HG02759 (cell line): ENCODE measurements at regions not wholly inside any gene's neighbourhood (a gene's known extent, or its start where the extent isn't known, plus 50 kb on each side); places are given as distances from the start of the nearest gene placed in this dataset.

Source experiments
- ATAC-seq: cut with Tn5 transposase; IDR thresholded peaks from one replicate; pipeline ENCODE4 v1.9.1; 2021; ENCODE audit warnings: mild to moderate bottlenecking, moderate library complexity; ENCODE audit not compliant: unreplicated experiment

- ATAC-seq, result no peak
These were observed 316.6 kb upstream of the CHST9 start for GRCh38 chr18:27501671-27502070.

GRCh38 chr18:27500531-27500930 lies 315.4 kb upstream of the CHST9 start:
- no peak for ATAC-seq

GRCh38 chr18:27497246-27497645 lies 312.1 kb upstream of the CHST9 start:
- ATAC-seq, result no peak

GRCh38 chr18:27493182-27493581 lies 308.1 kb upstream of the CHST9 start:
- ATAC-seq, result no peak

GRCh38 chr18:27491772-27492171 lies 306.7 kb upstream of the CHST9 start:
- no peak for ATAC-seq

- ATAC-seq, result no peak
These were observed 298.2 kb upstream of the CHST9 start for GRCh38 chr18:27483276-27483675.

GRCh38 chr18:27478459-27478858 lies 293.4 kb upstream of the CHST9 start:
- no peak for ATAC-seq

- no peak for ATAC-seq
These were observed 288.2 kb upstream of the CHST9 start for GRCh38 chr18:27473318-27473717.

GRCh38 chr18:27467073-27467472 lies 282.0 kb upstream of the CHST9 start:
- ATAC-seq, result no peak

- ATAC-seq, result no peak
These were observed 276.8 kb upstream of the CHST9 start for GRCh38 chr18:27461957-27462356.

GRCh38 chr18:27449104-27449503 lies 264.0 kb upstream of the CHST9 start:
- no peak for ATAC-seq

GRCh38 chr18:27447930-27448329 lies 262.8 kb upstream of the CHST9 start:
- ATAC-seq, result no peak

- no peak for ATAC-seq
These were observed 262.4 kb upstream of the CHST9 start for GRCh38 chr18:27447451-27447881.

- ATAC-seq, result no peak
These were observed 245.5 kb upstream of the CHST9 start for GRCh38 chr18:27430595-27430994.

- ATAC-seq, result no peak
These were observed 243.8 kb upstream of the CHST9 start for GRCh38 chr18:27428716-27429475.

GRCh38 chr18:27428120-27428519 lies 243.0 kb upstream of the CHST9 start:
- ATAC-seq, result no peak

- ATAC-seq, result no peak
These were observed 238.5 kb upstream of the CHST9 start for GRCh38 chr18:27423581-27423980.

GRCh38 chr18:27419646-27420045 lies 234.5 kb upstream of the CHST9 start:
- no peak for ATAC-seq

GRCh38 chr18:27415495-27415894 lies 230.4 kb upstream of the CHST9 start:
- ATAC-seq, result no peak

GRCh38 chr18:27414682-27415081 lies 229.6 kb upstream of the CHST9 start:
- no peak for ATAC-seq

GRCh38 chr18:27413495-27414401 lies 228.6 kb upstream of the CHST9 start:
- no peak for ATAC-seq

GRCh38 chr18:27412556-27412955 lies 227.4 kb upstream of the CHST9 start:
- ATAC-seq, result no peak
